Gastrocnemius medialis (tissue), 4 donors: ENCODE measurements at regions not wholly inside any gene's neighbourhood (a gene's known extent, or its start where the extent isn't known, plus 50 kb on each side); places are given as distances from the start of the nearest gene placed in this dataset.
"Not testable (repeated sequence)": the region's sequence is repeated elsewhere in the genome, so short reads cannot be mapped to it uniquely, and the experiment has no call there.

Source experiments
- ATAC-seq, 2 donors: fragments of 150-250 bp; one replicate each; pipeline ENCODE4 v1.9.1; 2016
- DNase-seq, 2 donors: peaks; one replicate each; pipeline ENCODE4 v3.0.0-alpha.2; 2019
- H3K27ac ChIP-seq, 4 donors: fragments of 200-600 bp; sonication (generic); 1 replicate in 1 of 4; 2 replicates in 3 of 4; pipeline ENCODE4 v1.5.1; 2016 to 2018; ENCODE audit warnings: mild to moderate bottlenecking in 2 of 4, moderate library complexity in 1 of 4
- H3K27me3 ChIP-seq, 3 donors: fragments of 200-600 bp; sonication (generic) in 2 of 3; 1 replicate in 1 of 3; 2 replicates in 2 of 3; pipeline versions ENCODE4 v1.5.1 to v1.6.0; 2016 to 2019; ENCODE audit warnings: mild to moderate bottlenecking in 1 of 3, moderate library complexity in 1 of 3
- H3K36me3 ChIP-seq, 2 donors: fragments of 200-600 bp; sonication (generic) in 1 of 2; one replicate each; pipeline ENCODE4 v1.5.1; 2017 to 2018
- H3K4me1 ChIP-seq, 2 donors: fragments of 200-600 bp; sonication (generic) in 1 of 2; one replicate each; pipeline ENCODE4 v1.5.1; 2016 to 2017; ENCODE audit warnings: mild to moderate bottlenecking in 2 of 2
- H3K4me3 ChIP-seq, 4 donors: fragments of 200-600 bp; sonication (generic) in 3 of 4; 1 replicate in 1 of 4; 2 replicates in 3 of 4; pipeline ENCODE4 v1.5.1; 2016 to 2019; ENCODE audit warnings: mild to moderate bottlenecking in 2 of 4
- H3K9me3 ChIP-seq, 3 donors: fragments of 200-600 bp; sonication (generic) in 2 of 3; 1 replicate in 1 of 3; 2 replicates in 2 of 3; pipeline ENCODE4 v1.5.1; 2016 to 2019
- POLR2A ChIP-seq, 2 donors: fragments of 450-650 bp; IDR thresholded peaks; one replicate each; pipeline ENCODE4 v1.6.1; 2017; ENCODE audit warnings: antibody characterized with exemption in 2 of 2, mild to moderate bottlenecking in 2 of 2, moderate library complexity in 2 of 2
- in situ Hi-C, 4 donors: fragments of 200-750 bp; cut with MboI; loops; one replicate each; pipeline versions ENCODE4 v1.15.0 to v1.8.0; 2017; ENCODE audit warnings: low sequenced_read_pairs in 4 of 4
- intact Hi-C: fragments of 100-400 bp; cut with DNase I; formaldehyde crosslinking; loops from one replicate; pipeline ENCODE4 v1.15.1; 2023; ENCODE audit warnings: low total_unique reads
- TF ChIP-seq, protein P1 (sequence below), 5 experiments: fragments of 450-650 bp in 3 of 5; fragments of 200-600 bp in 2 of 5; sonication (generic) in 2 of 5; IDR thresholded peaks in 4 of 5; conservative IDR thresholded peaks in 1 of 5; 1 replicate in 4 of 5; 2 replicates in 1 of 5; pipeline ENCODE4 v1.5.1; 2016 to 2019; ENCODE audit warnings: antibody characterized with exemption in 5 of 5, mild to moderate bottlenecking in 3 of 5, moderate library complexity in 3 of 5

DNA sequence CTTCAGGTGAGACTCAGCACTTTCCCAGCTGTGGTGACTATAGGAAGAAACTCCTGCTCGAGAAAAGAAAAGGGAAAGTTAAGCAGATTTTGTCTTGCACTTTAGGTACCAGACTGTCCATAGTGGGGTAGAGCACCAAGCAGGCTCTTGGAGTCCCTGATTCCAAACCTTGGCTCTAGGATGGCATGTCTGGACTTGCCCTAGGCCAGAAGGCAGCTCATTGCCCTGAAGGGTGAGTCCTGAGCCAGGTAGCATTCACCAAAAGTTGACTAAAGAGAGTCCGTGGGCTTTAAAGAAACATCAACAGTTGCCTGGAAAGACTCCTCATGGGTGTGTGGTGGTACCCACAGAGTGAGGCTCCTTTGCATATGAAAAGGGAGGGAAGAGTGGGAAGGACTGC is 145.2 kb upstream of the SNX7 start:
- H3K4me1 ChIP-seq, result no peaks in the 10 kb centered on the region
- intact Hi-C loops, result no loop called here
- no peaks in the 10 kb centered on the region for H3K9me3 ChIP-seq
- H3K27ac ChIP-seq, result no peak overlapping the region
- no peak overlapping the region for H3K4me3 ChIP-seq
- TF ChIP-seq POLR2A (IDR thresholded peaks at IDR 0.05), result no peak
- TF ChIP-seq, protein P1, sequence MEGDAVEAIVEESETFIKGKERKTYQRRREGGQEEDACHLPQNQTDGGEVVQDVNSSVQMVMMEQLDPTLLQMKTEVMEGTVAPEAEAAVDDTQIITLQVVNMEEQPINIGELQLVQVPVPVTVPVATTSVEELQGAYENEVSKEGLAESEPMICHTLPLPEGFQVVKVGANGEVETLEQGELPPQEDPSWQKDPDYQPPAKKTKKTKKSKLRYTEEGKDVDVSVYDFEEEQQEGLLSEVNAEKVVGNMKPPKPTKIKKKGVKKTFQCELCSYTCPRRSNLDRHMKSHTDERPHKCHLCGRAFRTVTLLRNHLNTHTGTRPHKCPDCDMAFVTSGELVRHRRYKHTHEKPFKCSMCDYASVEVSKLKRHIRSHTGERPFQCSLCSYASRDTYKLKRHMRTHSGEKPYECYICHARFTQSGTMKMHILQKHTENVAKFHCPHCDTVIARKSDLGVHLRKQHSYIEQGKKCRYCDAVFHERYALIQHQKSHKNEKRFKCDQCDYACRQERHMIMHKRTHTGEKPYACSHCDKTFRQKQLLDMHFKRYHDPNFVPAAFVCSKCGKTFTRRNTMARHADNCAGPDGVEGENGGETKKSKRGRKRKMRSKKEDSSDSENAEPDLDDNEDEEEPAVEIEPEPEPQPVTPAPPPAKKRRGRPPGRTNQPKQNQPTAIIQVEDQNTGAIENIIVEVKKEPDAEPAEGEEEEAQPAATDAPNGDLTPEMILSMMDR (IDR thresholded peaks at IDR 0.05 in 4 of 5, conservative IDR thresholded peaks at IDR 0.05 in 1 of 5), result no peak
- H3K27me3 ChIP-seq, result no peaks in the 10 kb centered on the region
- in situ Hi-C loops, result no loop called here
- no peak for DNase-seq
- H3K36me3 ChIP-seq, result no peaks in the 10 kb centered on the region
- no peak for ATAC-seq

DNA sequence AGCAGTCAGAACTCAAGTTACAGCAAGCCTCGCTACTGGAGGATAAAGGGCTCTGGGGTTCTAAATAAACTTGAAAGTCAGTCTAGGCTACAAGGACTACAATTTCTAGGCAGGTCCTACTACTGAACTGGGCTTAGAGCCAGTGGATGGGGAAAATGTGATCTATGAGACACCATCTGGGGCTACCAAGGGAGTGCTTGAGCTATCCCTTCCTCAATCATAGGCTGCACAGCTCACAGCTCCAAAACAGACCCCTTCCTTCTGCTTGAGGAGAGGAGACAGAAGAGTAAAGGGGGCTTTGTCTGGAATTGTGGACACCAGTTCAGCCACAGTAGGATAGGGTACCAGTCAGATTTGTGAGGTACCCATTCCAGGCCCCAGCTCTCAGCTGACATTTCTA is 145.8 kb upstream of the SNX7 start:
- H3K27me3 ChIP-seq, result no peaks in the 10 kb centered on the region
- in situ Hi-C loops, result no loop called here
- TF ChIP-seq, protein P1 (IDR thresholded peaks at IDR 0.05 in 4 of 5, conservative IDR thresholded peaks at IDR 0.05 in 1 of 5), result no peak
- no peak for TF ChIP-seq POLR2A (IDR thresholded peaks at IDR 0.05)
- intact Hi-C loops, result no loop called here
- H3K9me3 ChIP-seq, result no peaks in the 10 kb centered on the region
- no peaks in the 10 kb centered on the region for H3K36me3 ChIP-seq
- DNase-seq (no peak), ATAC-seq (no peak)
- no peaks in the 10 kb centered on the region for H3K4me1 ChIP-seq
- no peak overlapping the region for H3K27ac ChIP-seq
- no peak overlapping the region for H3K4me3 ChIP-seq

DNA sequence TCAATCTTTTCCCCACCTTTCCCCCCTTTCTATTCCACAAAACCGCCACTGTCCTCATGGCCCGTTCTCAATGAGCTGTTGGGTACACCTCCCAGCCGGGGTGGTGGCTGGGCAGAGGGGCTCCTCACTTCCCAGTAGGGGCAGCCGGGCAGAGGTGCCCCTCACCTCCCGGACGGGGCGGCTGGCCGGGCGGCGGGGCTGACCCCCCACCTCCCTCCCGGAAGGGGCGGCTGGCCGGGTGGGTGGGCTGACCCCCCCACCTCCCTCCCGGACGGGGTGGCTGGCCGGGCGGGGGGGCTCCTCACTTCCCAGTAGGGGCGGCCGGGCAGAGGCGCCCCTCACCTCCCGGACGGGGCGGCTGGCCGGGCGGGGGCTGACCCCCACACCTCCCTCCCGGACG is 149.3 kb upstream of the SNX7 start:
- H3K4me1 ChIP-seq, intact Hi-C loops: not testable (repeated sequence)

DNA sequence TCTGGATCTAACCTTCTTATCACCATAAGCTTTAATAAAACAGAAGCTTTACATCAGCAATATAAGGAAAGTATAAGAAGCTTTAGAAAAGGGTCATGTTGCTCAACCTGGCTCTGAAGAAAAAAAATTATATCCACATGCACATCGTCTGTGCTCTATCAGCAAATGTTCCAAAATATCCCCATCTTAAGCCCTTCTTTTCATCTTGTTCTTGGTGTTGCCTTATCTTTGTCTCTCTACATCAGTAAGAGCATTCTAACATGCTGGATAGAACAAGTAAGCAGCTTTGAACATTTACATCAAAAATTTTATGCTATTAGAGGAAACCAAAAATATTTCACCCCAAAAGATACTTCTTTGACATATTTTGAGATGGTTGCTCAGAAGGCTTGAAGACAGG is 157.8 kb upstream of the SNX7 start:
- no peak for ATAC-seq

More for the DNA sequence above, 149.3 kb upstream of the SNX7 start:
- H3K9me3 ChIP-seq, H3K4me3 ChIP-seq, H3K36me3 ChIP-seq, H3K27ac ChIP-seq, in situ Hi-C loops, ATAC-seq, H3K27me3 ChIP-seq, DNase-seq: not testable (repeated sequence)

DNA sequence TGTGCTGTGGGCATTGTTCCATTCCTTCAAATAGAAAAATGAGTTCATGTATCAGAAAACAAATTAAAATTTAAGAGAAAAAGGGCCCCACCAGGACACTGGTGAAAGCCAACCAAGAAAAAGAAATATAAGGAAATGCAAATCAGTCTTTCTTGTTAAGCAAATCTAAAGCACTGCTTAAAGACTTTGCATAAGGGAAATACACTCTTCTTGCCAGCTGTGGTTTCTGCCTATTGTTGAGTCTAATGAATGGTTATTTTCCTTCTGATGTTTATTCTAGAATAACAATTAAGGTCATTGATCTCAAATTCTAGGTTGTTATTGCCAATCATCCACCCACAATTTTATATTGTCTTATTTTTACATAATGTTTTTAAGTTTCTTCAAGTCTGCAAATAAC is 158.6 kb upstream of the SNX7 start:
- intact Hi-C loops, result no loop called here
- Histone ChIP-seq H3K27me3 (no peaks in the 10 kb centered on the region), H3K4me3 (no peak overlapping the region), H3K9me3 (peaks cover 0 to 3% (median 0%) of the 10 kb centered on the region in 3 donors), H3K4me1 (no peaks in the 10 kb centered on the region), H3K27ac (no peak overlapping the region), H3K36me3 (no peaks in the 10 kb centered on the region)
- in situ Hi-C loops, result no loop called here
- TF ChIP-seq, protein P1 (IDR thresholded peaks at IDR 0.05 in 4 of 5, conservative IDR thresholded peaks at IDR 0.05 in 1 of 5), result no peak
- no peak for TF ChIP-seq POLR2A (IDR thresholded peaks at IDR 0.05)
- no peak for ATAC-seq
- DNase-seq, result no peak

More for the DNA sequence above, 157.8 kb upstream of the SNX7 start:
- Histone ChIP-seq H3K9me3 (peaks cover 0 to 3% (median 0%) of the 10 kb centered on the region in 3 donors), H3K4me3 (no peak overlapping the region), H3K27me3 (no peaks in the 10 kb centered on the region), H3K4me1 (no peaks in the 10 kb centered on the region), H3K27ac (no peak overlapping the region), H3K36me3 (no peaks in the 10 kb centered on the region)
- intact Hi-C loops, result no loop called here
- DNase-seq, result no peak
- TF ChIP-seq, protein P1 (IDR thresholded peaks at IDR 0.05 in 4 of 5, conservative IDR thresholded peaks at IDR 0.05 in 1 of 5), result no peak
- in situ Hi-C loops, result no loop called here
